ENCODE measurements at regions not wholly inside any gene's neighbourhood (a gene's known extent, or its start where the extent isn't known, plus 50 kb on each side); places are given as distances from the start of the nearest gene placed in this dataset.

DNA sequence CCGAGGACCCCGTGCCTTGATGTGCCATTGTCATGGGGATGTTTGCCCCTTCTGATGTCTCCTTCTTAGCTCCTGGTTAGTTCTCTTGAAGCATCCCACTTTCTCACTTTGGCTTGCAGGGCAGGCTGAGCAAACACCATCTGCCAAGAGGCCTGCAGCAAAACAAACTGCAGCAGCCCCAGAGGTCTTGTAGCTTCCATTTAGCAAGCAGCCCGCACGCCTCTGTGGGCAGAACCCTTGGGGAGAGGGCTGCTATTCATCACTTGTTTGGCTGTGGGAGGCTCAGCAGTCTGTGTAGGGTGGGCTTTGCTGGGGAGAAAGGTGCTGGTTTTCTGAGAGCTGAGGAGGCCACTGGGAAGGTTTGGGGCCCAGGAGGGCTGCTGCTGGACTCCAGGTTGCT lies 56.7 kb downstream of the KCNC4 start:
- Histone ChIP-seq H3K4me3 (replicated peaks; ENCODE audit: insufficient read depth, low read length) (no peak overlapping the region), H3K27ac (replicated peaks) (no peak overlapping the region), H3K27me3 (ENCODE audit: insufficient read depth, poor library complexity, severe bottlenecking) (no peaks in the 10 kb centered on the region)
- DNase-seq (ENCODE audit: low read depth in 1 of 2, low spot score in 1 of 2): no peak
- TF ChIP-seq POLR2AphosphoS5 (IDR thresholded peaks at IDR 0.05; ENCODE audit: low read depth) (no peak), GABPA (IDR thresholded peaks at IDR 0.05; ENCODE audit: low read depth) (no peak), SPI1 (IDR thresholded peaks at IDR 0.05; ENCODE audit: borderline replicate concordance, low read depth) (no peak)
- TF ChIP-seq, protein P1, sequence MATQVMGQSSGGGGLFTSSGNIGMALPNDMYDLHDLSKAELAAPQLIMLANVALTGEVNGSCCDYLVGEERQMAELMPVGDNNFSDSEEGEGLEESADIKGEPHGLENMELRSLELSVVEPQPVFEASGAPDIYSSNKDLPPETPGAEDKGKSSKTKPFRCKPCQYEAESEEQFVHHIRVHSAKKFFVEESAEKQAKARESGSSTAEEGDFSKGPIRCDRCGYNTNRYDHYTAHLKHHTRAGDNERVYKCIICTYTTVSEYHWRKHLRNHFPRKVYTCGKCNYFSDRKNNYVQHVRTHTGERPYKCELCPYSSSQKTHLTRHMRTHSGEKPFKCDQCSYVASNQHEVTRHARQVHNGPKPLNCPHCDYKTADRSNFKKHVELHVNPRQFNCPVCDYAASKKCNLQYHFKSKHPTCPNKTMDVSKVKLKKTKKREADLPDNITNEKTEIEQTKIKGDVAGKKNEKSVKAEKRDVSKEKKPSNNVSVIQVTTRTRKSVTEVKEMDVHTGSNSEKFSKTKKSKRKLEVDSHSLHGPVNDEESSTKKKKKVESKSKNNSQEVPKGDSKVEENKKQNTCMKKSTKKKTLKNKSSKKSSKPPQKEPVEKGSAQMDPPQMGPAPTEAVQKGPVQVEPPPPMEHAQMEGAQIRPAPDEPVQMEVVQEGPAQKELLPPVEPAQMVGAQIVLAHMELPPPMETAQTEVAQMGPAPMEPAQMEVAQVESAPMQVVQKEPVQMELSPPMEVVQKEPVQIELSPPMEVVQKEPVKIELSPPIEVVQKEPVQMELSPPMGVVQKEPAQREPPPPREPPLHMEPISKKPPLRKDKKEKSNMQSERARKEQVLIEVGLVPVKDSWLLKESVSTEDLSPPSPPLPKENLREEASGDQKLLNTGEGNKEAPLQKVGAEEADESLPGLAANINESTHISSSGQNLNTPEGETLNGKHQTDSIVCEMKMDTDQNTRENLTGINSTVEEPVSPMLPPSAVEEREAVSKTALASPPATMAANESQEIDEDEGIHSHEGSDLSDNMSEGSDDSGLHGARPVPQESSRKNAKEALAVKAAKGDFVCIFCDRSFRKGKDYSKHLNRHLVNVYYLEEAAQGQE (IDR thresholded peaks at IDR 0.05; ENCODE audit: insufficient replicate concordance, low read depth): no peak
- TF ChIP-seq, protein P2, sequence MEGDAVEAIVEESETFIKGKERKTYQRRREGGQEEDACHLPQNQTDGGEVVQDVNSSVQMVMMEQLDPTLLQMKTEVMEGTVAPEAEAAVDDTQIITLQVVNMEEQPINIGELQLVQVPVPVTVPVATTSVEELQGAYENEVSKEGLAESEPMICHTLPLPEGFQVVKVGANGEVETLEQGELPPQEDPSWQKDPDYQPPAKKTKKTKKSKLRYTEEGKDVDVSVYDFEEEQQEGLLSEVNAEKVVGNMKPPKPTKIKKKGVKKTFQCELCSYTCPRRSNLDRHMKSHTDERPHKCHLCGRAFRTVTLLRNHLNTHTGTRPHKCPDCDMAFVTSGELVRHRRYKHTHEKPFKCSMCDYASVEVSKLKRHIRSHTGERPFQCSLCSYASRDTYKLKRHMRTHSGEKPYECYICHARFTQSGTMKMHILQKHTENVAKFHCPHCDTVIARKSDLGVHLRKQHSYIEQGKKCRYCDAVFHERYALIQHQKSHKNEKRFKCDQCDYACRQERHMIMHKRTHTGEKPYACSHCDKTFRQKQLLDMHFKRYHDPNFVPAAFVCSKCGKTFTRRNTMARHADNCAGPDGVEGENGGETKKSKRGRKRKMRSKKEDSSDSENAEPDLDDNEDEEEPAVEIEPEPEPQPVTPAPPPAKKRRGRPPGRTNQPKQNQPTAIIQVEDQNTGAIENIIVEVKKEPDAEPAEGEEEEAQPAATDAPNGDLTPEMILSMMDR (IDR thresholded peaks at IDR 0.05; ENCODE audit: insufficient read depth, low read length): no peak

DNA sequence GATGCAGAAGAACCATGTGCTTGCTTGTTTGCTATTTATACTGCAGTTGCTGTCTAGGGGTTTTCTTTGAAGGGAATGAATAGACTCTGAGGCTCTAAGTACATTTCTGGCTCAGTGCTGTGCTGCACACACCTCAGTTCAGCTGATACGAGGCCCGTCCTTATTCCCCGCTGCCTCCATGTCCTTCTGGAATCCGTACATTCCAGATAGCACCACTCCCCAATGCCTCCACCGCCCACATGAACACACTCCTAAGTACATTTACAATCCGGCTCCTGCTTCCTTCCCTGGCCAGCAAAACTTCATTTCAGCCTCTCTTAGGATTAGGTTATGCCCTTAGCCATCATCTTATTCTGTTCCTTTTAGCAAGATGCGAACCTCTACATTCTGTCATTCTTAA lies 57.1 kb downstream of the KCNC4 start:
- no peak for DNase-seq (ENCODE audit: low read depth in 1 of 2, low spot score in 1 of 2)
- TF ChIP-seq, protein P2 (IDR thresholded peaks at IDR 0.05; ENCODE audit: insufficient read depth, low read length): no peak
- no peak for TF ChIP-seq POLR2AphosphoS5 (IDR thresholded peaks at IDR 0.05; ENCODE audit: low read depth)
- TF ChIP-seq, protein P1 (IDR thresholded peaks at IDR 0.05; ENCODE audit: insufficient replicate concordance, low read depth): no peak
- TF ChIP-seq GABPA (IDR thresholded peaks at IDR 0.05; ENCODE audit: low read depth): no peak
- no peak for TF ChIP-seq SPI1 (IDR thresholded peaks at IDR 0.05; ENCODE audit: borderline replicate concordance, low read depth)
- Histone ChIP-seq H3K27me3 (ENCODE audit: insufficient read depth, poor library complexity, severe bottlenecking) (no peaks in the 10 kb centered on the region), H3K4me3 (replicated peaks; ENCODE audit: insufficient read depth, low read length) (no peak overlapping the region), H3K27ac (replicated peaks) (no peak overlapping the region)

DNA sequence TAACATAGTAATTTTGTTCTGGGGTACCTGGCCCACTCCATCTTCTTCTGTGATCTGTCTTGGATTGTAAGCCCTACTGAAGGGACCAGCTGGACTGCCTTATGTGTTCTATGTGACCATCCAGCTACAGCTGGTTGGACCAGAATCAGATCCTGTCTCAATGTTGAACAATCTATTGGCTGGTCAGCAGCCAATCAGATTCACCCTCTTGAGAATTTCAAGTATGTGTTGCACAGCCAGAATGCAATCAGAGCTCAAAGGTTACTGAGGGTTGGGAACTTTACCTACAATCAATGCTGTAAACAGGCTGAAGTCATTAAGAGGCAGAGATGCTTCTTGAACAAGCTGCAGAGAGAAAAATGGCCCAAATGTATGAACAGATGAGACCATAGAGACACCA lies 61.9 kb downstream of the KCNC4 start:
- TF ChIP-seq, protein P1 (IDR thresholded peaks at IDR 0.05; ENCODE audit: insufficient replicate concordance, low read depth): no peak
- TF ChIP-seq, protein P2 (IDR thresholded peaks at IDR 0.05; ENCODE audit: insufficient read depth, low read length): no peak
- TF ChIP-seq GABPA (IDR thresholded peaks at IDR 0.05; ENCODE audit: low read depth) (no peak), POLR2AphosphoS5 (IDR thresholded peaks at IDR 0.05; ENCODE audit: low read depth) (no peak), SPI1 (IDR thresholded peaks at IDR 0.05; ENCODE audit: borderline replicate concordance, low read depth) (no peak)
- no peaks in the 10 kb centered on the region for H3K27me3 ChIP-seq (ENCODE audit: insufficient read depth, poor library complexity, severe bottlenecking)
- DNase-seq (ENCODE audit: low read depth in 1 of 2, low spot score in 1 of 2): no peak
- H3K27ac ChIP-seq (replicated peaks): no peak overlapping the region
- H3K4me3 ChIP-seq (replicated peaks; ENCODE audit: insufficient read depth, low read length): no peak overlapping the region
